DND-41 (cell line): ENCODE measurements at regions not wholly inside any gene's neighbourhood (a gene's known extent, or its start where the extent isn't known, plus 50 kb on each side); places are given as distances from the start of the nearest gene placed in this dataset.

Experiments used
- ATAC-seq: fragments of 200-7000 bp; cut with Tn5 transposase; 3 replicates; pipeline ENCODE4 v1.9.1; 2021; ENCODE audit warnings: low read depth; ENCODE audit not compliant: insufficient read depth
- DNase-seq: peaks from one replicate; pipeline ENCODE4 v3.0.0-alpha.2; 2020
- H2AFZ ChIP-seq: 2 replicates; pipeline ENCODE4 v1.6.0; 2012; ENCODE audit warnings: low read depth, low read length
- H3K27ac ChIP-seq: 2 replicates; pipeline ENCODE4 v1.5.1; 2012; ENCODE audit warnings: low read length, inconsistent platforms
- H3K27me3 ChIP-seq: fragments of 200-600 bp; sonication (generic); 2 replicates; pipeline ENCODE4 v1.6.0; 2012; ENCODE audit warnings: low read length, mild to moderate bottlenecking, inconsistent platforms; ENCODE audit not compliant: insufficient read depth, poor library complexity
- H3K36me3 ChIP-seq: 2 replicates; pipeline ENCODE4 v1.5.1; 2012; ENCODE audit warnings: low read length, inconsistent platforms; ENCODE audit not compliant: insufficient read depth
- H3K4me1 ChIP-seq: 2 replicates; pipeline ENCODE4 v1.5.1; 2012; ENCODE audit warnings: mild to moderate bottlenecking, low read length; ENCODE audit not compliant: insufficient read depth
- H3K4me2 ChIP-seq: 2 replicates; pipeline ENCODE4 v1.6.0; 2012; ENCODE audit warnings: mild to moderate bottlenecking, moderate library complexity, low read length, inconsistent platforms; ENCODE audit not compliant: insufficient read depth
- H3K4me3 ChIP-seq, 2 experiments: fragments of 200-600 bp in 1 of 2; shearing (Covaris generic) in 1 of 2; 2 replicates each; pipeline ENCODE4 v1.5.1; 2012 to 2016; ENCODE audit warnings: inconsistent platforms in 2 of 2, low read length in 2 of 2, mild to moderate bottlenecking in 2 of 2, low read depth in 1 of 2, moderate library complexity in 1 of 2
- H3K79me2 ChIP-seq: 2 replicates; pipeline ENCODE4 v1.6.0; 2012; ENCODE audit warnings: low read length, inconsistent platforms; ENCODE audit not compliant: insufficient read depth
- H3K9ac ChIP-seq: 2 replicates; pipeline ENCODE4 v1.6.0; 2012; ENCODE audit warnings: low read depth, mild to moderate bottlenecking, inconsistent platforms, low read length, moderate library complexity
- H3K9me3 ChIP-seq: 2 replicates; pipeline ENCODE4 v1.5.1; 2012; ENCODE audit warnings: low read length, moderate library complexity, mild to moderate bottlenecking, inconsistent platforms; ENCODE audit not compliant: insufficient read depth, severe bottlenecking
- H4K20me1 ChIP-seq: 2 replicates; pipeline ENCODE4 v1.6.0; 2012; ENCODE audit warnings: low read length; ENCODE audit not compliant: insufficient read depth
- CTCF ChIP-seq: IDR thresholded peaks from 2 replicates; pipeline ENCODE4 v1.5.1; 2012; ENCODE audit warnings: borderline replicate concordance, low read length, moderate library complexity, mild to moderate bottlenecking; ENCODE audit not compliant: poor library complexity, severe bottlenecking; ENCODE audit errors: extremely low read depth
- EZH2 ChIP-seq: IDR thresholded peaks from 3 replicates; pipeline ENCODE4 v1.6.1; 2012; ENCODE audit warnings: borderline replicate concordance, low read depth, mild to moderate bottlenecking, moderate library complexity, low read length, inconsistent platforms; ENCODE audit not compliant: severe bottlenecking

- H3K36me3 ChIP-seq = no peaks in the 10 kb centered on the region
- H4K20me1 ChIP-seq = no peaks in the 10 kb centered on the region
- no peak for ATAC-seq
- DNase-seq = no peak
- TF ChIP-seq CTCF (no peak), EZH2 (no peak)
- no peaks in the 10 kb centered on the region for H3K79me2 ChIP-seq
- H3K4me3 ChIP-seq = no peak overlapping the region
- no peak overlapping the region for H3K4me2 ChIP-seq
- H3K27me3 ChIP-seq = no peaks in the 10 kb centered on the region
- no peak overlapping the region for H3K27ac ChIP-seq
- no peak overlapping the region for H2AFZ ChIP-seq
- no peak overlapping the region for H3K9ac ChIP-seq
- H3K4me1 ChIP-seq = peaks cover 22% of the 10 kb centered on the region
- no peaks in the 10 kb centered on the region for H3K9me3 ChIP-seq
These were observed 176.6 kb downstream of the KLF5 start for GRCh38 chr13:73235385-73235784.

GRCh38 chr13:73231471-73231870, 172.7 kb downstream of the KLF5 start:
- no peaks in the 10 kb centered on the region for H3K79me2 ChIP-seq
- H3K36me3 ChIP-seq = no peaks in the 10 kb centered on the region
- peak overlapping the region; percentile 32; the same call in 1 of the 2 replicates for H3K4me2 ChIP-seq
- H3K4me1 ChIP-seq = peaks cover 48% of the 10 kb centered on the region
- peak; percentile 32 for DNase-seq
- H3K27ac ChIP-seq = peak overlapping the region; percentile 82
- ATAC-seq = peak; percentile 57
- no peak overlapping the region for H2AFZ ChIP-seq
- no peaks in the 10 kb centered on the region for H3K27me3 ChIP-seq
- no peak overlapping the region for H3K4me3 ChIP-seq
- H4K20me1 ChIP-seq = no peaks in the 10 kb centered on the region
- no peak overlapping the region; the same call in 1 of the 2 replicates for H3K9ac ChIP-seq
- H3K9me3 ChIP-seq = no peaks in the 10 kb centered on the region
- TF ChIP-seq EZH2 = no peak

GRCh38 chr13:73230716-73231115, 171.9 kb downstream of the KLF5 start:
- Histone ChIP-seq H4K20me1 (no peaks in the 10 kb centered on the region), H3K27ac (peak overlapping the region; percentile 82), H2AFZ (peak overlapping the region; percentile 34; the same call in 1 of the 2 replicates), H3K4me1 (peaks cover 48% of the 10 kb centered on the region), H3K9me3 (no peaks in the 10 kb centered on the region), H3K4me2 (peak overlapping the region; percentile 32), H3K36me3 (no peaks in the 10 kb centered on the region), H3K9ac (peak overlapping the region; percentile 23; the same call in 1 of the 2 replicates), H3K4me3 (no peak overlapping the region), H3K27me3 (no peaks in the 10 kb centered on the region), H3K79me2 (no peaks in the 10 kb centered on the region)
- no peak for TF ChIP-seq EZH2
- TF ChIP-seq CTCF = no peak
- peak; percentile 81 for ATAC-seq
- DNase-seq = peak; percentile 80

GRCh38 chr13:73228546-73228945, 169.7 kb downstream of the KLF5 start:
- H3K9me3 ChIP-seq = no peaks in the 10 kb centered on the region
- peaks cover 58% of the 10 kb centered on the region for H3K4me1 ChIP-seq
- DNase-seq (peak; percentile 58), ATAC-seq (peak; percentile 70)
- peak overlapping the region; percentile 28; the same call in 1 of the 2 replicates for H3K4me2 ChIP-seq
- H4K20me1 ChIP-seq = no peaks in the 10 kb centered on the region
- H3K4me3 ChIP-seq = no peak overlapping the region
- H3K27ac ChIP-seq = peak overlapping the region; percentile 52
- H3K79me2 ChIP-seq = no peaks in the 10 kb centered on the region
- TF ChIP-seq EZH2 = no peak
- peak; percentile 54 for TF ChIP-seq CTCF
- no peaks in the 10 kb centered on the region for H3K27me3 ChIP-seq
- H3K36me3 ChIP-seq = no peaks in the 10 kb centered on the region
- H2AFZ ChIP-seq = no peak overlapping the region
- H3K9ac ChIP-seq = no peak overlapping the region
